NCI-H128 (cell line): ENCODE measurements at regions not wholly inside any gene's neighbourhood (a gene's known extent, or its start where the extent isn't known, plus 50 kb on each side); places are given as distances from the start of the nearest gene placed in this dataset.
"Not testable (repeated sequence)": the region's sequence is repeated elsewhere in the genome, so short reads cannot be mapped to it uniquely, and the experiment has no call there.

Experiments used
- DNase-seq: peaks from one replicate; lab custom pipeline; 2025; ENCODE audit not compliant: unreplicated experiment; lab: John Stamatoyannopoulos, UW

- DNase-seq = no peak
Observed at GRCh38 chr5:35561396-35561795, 56.3 kb upstream of the SPEF2 start.

DNA sequence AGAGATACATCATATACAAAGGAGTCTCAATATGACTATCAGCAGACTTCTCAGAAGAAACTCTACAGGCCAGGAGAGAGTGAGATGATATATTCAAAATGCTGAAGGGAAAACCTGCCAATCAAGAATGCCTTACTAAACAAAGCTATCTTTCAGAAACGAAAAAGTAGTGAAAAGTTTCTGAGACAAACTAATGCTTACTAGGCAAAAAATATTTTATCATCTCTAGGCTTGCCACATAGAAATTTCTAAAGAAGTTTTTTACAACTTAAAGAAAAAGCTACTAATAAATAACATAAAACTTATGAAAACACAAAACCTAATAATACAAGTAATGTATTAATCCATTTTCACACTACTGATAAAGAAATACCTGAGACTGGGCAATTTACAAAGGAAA lies 59.9 kb upstream of the SPEF2 start:
- DNase-seq = no peak

DNA sequence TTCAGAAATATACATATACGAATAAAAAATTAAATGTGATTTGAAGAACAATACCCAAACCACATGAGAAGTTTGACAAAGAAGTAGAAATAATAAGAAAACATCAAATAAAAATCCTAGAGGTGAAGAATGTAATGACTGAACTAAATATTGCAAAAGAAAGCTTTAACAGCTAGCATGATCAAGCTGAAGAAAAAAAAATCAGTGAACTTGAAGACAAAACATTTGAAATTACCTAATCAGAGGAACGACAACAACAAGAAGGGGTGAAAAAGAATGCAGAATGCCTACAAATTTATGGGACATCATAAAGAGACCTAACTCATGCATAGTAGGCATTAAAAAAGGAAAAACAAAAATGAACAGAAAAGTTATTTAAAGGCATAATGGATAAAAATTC lies 60.5 kb upstream of the SPEF2 start:
- DNase-seq = no peak

- DNase-seq = no peak
Observed at GRCh38 chr5:35554016-35554415, 63.6 kb upstream of the SPEF2 start.

- DNase-seq = no peak
Observed at GRCh38 chr5:35545190-35545589, 72.5 kb upstream of the SPEF2 start.

DNA sequence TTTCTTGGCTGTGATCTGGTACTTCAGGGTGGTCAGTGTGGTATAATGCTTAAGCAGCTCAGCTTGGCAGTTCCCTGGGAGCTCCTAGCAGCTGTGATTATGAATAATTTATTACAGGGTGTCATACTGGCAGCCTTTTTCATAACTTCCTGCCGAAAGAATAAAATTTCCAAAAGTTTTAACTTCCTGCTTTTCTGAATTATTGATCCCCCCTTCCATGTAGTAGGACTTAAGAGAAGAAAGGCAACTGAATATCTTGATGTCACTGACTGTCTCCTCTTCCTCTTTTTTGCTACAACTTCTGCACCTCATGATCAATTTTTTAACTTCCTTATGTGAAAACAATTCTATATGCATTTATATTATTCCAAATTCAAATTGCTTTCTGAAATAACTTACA lies 74.3 kb upstream of the SPEF2 start:
- no peak for DNase-seq

DNA sequence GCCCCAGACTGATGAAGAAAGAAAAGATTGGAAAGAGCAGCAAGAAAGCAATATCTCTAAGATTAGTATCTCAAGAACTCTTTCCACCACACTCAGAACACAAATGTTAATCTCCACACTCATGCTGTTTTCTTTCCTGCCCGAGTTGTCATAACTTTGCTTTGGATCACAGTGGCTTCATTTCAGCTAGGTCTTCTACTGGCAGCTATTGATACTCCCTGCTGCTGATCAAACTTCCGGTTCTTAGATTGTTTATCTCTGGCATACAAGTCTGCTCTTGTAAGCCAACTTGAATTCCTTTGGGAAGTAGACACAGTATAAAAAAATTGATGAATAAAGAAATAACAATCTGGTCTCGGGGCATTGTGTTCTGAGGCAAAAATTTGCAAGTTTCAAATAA lies 77.7 kb upstream of the SPEF2 start:
- no peak for DNase-seq

DNA sequence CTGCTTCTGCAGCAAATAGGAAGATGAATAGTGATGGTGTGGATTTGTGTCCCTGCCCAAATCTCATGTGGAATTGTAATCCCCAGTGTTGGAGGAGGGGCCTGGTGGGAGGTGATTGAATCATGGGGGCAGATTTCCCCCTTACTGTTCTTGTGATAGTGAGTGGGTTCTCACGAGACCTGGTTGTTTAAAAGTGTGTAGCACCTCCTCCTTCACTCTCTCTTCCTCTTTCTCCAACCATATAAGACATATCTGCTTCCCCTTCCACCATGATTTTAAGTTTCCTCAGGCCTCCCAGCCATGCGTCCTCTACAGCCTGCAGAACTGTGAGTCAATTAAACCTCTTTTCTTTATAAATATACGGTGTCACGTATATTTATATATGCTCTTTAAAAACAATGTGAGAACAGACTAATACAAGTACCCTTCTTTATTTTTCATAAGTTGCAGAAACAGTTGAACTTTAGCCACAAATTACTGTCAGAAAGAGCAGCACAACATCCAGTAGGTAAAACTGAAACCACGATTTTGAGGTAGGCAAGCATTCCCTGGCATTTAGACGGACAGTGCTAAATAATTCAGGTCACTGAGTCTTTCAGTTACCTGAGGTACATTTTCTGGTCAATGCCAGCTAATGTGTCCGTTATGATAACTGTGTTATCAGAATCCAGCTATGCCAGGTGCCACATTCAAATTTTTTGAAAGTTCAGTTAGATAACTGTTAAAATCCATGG lies 79.3 kb upstream of the SPEF2 start:
- no peak for DNase-seq

- DNase-seq = no peak
Observed at GRCh38 chr5:35533156-35533555, 84.5 kb upstream of the SPEF2 start.

GRCh38 chr5:35531553-35531952 lies 86.1 kb upstream of the SPEF2 start:
- not testable (repeated sequence) for DNase-seq

DNA sequence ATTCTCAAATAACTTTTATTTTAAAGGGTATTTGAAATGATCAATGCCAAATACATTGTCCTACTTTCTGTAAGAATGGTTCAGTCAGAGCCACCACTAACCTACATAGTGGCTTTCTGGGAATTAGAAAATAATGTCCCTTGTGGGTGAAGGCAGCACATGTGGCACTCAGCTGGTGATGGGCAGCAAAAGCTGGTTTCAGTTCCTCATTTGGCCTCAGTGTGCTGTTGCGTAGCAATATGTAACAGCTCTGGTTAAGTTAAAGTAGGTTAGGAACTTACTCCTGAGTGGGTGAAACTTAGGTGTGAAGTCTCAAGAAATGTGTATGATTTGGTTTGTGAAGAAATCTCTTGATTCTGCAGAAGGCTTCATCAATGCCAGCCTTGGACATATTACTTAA lies 99.6 kb upstream of the SPEF2 start:
- DNase-seq = no peak

DNA sequence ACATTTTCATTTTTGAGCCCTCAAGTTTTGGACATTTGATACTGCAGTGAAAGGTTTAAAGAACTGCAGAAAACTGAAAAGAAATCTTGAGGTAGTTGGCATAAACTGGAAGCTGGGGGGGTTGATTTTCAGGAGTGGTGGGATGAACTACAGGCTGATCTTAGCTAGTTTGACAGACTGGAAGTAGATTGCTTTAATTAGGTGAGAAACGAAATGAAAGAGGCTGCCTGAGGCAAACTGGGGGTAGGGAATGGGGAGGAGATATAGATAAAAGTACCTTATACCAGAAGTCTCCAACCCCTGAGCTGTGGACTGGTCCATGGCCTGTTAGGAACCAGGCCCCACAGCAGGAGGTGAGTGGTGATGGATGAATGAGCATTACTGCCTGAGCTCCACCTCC lies 101.4 kb upstream of the SPEF2 start:
- no peak for DNase-seq

GRCh38 chr5:35513612-35514011 lies 104.1 kb upstream of the SPEF2 start:
- DNase-seq = no peak

- no peak for DNase-seq
Observed at GRCh38 chr5:35502206-35502605, 115.5 kb upstream of the SPEF2 start.

GRCh38 chr5:35488791-35489190 lies 128.9 kb upstream of the SPEF2 start:
- DNase-seq = no peak

DNA sequence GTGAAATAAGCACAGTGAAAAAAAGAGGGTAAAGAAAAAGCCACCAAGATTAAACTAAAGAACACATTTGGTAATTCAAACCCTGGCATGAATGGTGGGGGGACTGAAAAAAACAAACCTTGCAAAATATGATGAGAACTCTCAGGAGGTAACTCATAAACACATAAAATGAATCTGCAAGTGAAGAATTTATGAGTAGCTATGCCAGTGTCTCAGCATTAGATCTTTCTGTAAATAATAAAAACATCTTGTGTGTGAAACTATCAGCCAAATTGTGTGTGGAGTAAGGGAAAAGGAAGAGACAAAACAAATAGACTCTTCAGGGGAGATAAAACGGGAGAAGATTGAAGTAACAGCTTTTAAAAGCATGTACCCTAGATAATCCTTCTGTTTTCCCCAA lies 129.6 kb upstream of the SPEF2 start:
- no peak for DNase-seq

DNA sequence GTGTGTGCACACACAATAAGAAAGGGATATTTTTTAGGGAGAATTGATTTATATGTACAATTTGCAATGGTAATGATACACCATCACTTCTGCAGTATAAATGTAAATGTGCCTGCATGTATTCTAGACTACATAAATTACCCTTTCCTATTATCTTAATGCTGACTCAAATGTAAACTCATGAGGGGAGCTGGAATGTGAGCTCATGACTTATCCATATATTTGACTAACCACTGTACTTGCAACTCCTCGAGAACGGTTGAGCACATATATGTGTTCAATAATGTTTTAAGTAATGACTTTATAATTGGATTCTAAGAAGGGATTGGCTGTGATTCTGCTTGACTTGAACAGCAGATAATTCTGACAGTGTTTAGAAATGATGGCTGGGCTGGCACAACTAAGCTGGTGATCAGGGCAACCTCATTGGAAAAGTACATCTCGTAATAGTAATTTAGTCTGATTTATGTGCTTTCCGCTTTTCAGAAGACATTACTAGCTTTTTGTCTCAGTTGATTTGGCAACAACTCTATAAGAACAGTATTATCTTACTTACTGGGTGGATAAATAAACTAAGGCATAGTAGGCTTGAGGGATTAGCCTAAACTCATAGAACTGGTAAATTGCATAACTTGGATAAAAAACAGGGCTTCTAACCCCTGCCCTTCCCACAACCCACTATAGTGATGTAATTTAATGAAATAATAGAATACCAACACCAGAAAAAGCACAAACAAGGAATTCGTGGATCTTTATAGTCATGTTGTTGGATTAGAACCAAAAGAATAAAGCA lies 130.2 kb upstream of the SPEF2 start:
- DNase-seq = no peak

- no peak for DNase-seq
Observed at GRCh38 chr5:35485487-35485886, 132.2 kb upstream of the SPEF2 start.

GRCh38 chr5:35484241-35484640 lies 133.4 kb upstream of the SPEF2 start:
- no peak for DNase-seq

DNA sequence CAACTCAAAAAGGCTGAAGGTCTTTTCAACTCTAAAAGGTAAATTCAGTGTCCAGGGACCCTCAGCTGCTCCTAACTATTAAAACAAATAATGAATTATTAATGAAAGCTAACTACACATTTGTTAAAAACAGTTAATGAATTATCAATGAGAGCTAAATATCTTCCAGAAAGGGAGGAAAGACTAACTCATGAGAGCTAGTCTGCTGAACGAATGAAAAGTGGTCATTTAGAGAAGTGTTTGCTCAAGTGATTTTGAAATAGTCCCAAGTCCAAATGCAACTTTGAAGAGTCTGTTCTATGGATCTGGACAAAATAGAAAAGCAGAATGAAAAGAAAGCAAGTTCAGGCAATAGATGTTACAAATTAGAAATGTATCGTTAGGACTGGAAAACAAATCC lies 133.9 kb upstream of the SPEF2 start:
- no peak for DNase-seq

DNA sequence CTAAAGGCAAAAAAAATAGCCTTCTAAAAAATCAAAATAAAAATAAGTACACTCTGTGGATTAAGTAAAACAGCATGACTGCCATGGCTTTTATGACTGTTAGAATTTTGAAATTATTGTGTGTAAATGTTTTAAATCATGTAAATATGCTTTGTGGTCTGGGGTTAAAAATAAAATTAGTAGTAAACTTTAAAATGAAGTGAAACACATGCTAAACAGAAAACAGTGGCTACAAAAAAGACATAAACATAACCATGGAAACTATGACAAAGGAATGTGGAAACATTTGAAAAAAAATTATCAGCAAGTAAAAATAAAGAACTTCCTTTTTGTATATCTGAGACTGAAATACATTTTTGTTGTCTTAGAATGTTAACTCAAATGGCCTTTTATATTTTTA lies 134.5 kb upstream of the SPEF2 start:
- DNase-seq = no peak

DNA sequence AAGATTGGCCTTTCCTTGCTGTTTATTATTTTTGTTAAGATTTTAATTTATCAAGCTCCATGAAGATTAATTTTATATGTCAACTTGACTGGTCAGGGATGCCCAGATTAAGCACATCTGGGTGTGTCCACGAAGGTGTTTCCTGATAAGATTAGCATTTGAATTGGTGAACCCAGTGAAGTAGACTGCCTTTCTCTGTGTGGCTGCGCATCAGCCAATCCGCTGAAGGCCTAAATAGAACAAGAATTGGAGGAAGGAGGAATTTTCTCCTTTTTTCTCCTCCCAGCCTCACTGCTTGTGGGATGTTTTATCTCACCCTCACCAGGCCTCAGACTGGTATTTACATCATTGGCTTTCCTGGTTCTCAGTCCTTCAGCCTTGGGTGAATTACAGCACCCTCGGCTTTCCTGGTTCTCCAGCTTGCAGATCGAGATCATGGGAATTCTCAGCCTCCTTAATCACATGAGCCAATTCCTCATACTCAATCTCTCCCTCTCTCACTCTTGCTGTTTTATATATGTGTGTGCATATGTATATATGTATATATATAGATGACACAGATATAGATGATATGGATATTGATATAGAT lies 135.4 kb upstream of the SPEF2 start:
- no peak for DNase-seq
